Renal cortical epithelial cell (primary cell): ENCODE measurements at regions not wholly inside any gene's neighbourhood (a gene's known extent, or its start where the extent isn't known, plus 50 kb on each side); places are given as distances from the start of the nearest gene placed in this dataset.
A peak's percentile ranks its signal among the peaks of the same experiment; 100 is the strongest.
"Not testable (repeated sequence)": the region's sequence is repeated elsewhere in the genome, so short reads cannot be mapped to it uniquely, and the experiment has no call there.

Experiments used
- DNase-seq: peaks from one replicate; pipeline ENCODE4 v3.0.0-alpha.2; 2011; ENCODE audit warnings: low read depth

GRCh38 chr5:2105141-2105540 lies 222.4 kb upstream of the IRX4 start:
- no peak for DNase-seq

- DNase-seq = no peak
Measured at GRCh38 chr5:2103940-2104339, 221.2 kb upstream of the IRX4 start.

- DNase-seq = no peak
Measured at GRCh38 chr5:2102819-2103776, 220.4 kb upstream of the IRX4 start.

GRCh38 chr5:2101685-2102084 lies 219.0 kb upstream of the IRX4 start:
- no peak for DNase-seq

- DNase-seq = no peak
Measured at GRCh38 chr5:2096887-2097505, 214.3 kb upstream of the IRX4 start.

- DNase-seq = no peak
Measured at GRCh38 chr5:2095011-2095410, 212.3 kb upstream of the IRX4 start.

GRCh38 chr5:2094616-2094995 lies 211.9 kb upstream of the IRX4 start:
- DNase-seq = no peak

- peak; percentile 11 for DNase-seq
Measured at GRCh38 chr5:2093859-2094615, 211.3 kb upstream of the IRX4 start.

- no peak for DNase-seq
Measured at GRCh38 chr5:2091921-2092320, 209.2 kb upstream of the IRX4 start.

GRCh38 chr5:2087980-2088379 lies 205.3 kb upstream of the IRX4 start:
- no peak for DNase-seq

- DNase-seq = no peak
Measured at GRCh38 chr5:2075365-2075764, 192.6 kb upstream of the IRX4 start.

- DNase-seq = no peak
Measured at GRCh38 chr5:2071562-2071961, 188.8 kb upstream of the IRX4 start.

GRCh38 chr5:2070787-2071186 lies 188.1 kb upstream of the IRX4 start:
- DNase-seq = not testable (repeated sequence)

GRCh38 chr5:2068531-2068930 lies 185.8 kb upstream of the IRX4 start:
- no peak for DNase-seq

- DNase-seq = no peak
Measured at GRCh38 chr5:2066373-2066772, 183.6 kb upstream of the IRX4 start.

GRCh38 chr5:2063380-2063779 lies 180.7 kb upstream of the IRX4 start:
- DNase-seq = not testable (repeated sequence)

- no peak for DNase-seq
Measured at GRCh38 chr5:2052687-2053086, 170.0 kb upstream of the IRX4 start.

GRCh38 chr5:2049876-2050275 lies 167.2 kb upstream of the IRX4 start:
- no peak for DNase-seq

GRCh38 chr5:2048664-2049063 lies 165.9 kb upstream of the IRX4 start:
- no peak for DNase-seq

- no peak for DNase-seq
Measured at GRCh38 chr5:2047341-2047927, 164.7 kb upstream of the IRX4 start.

GRCh38 chr5:2044041-2044440 lies 161.3 kb upstream of the IRX4 start:
- DNase-seq = no peak

GRCh38 chr5:2039180-2039531 lies 156.4 kb upstream of the IRX4 start:
- DNase-seq = no peak
